ENCODE measurements at regions not wholly inside any gene's neighbourhood (a gene's known extent, or its start where the extent isn't known, plus 50 kb on each side); places are given as distances from the start of the nearest gene placed in this dataset.

DNA sequence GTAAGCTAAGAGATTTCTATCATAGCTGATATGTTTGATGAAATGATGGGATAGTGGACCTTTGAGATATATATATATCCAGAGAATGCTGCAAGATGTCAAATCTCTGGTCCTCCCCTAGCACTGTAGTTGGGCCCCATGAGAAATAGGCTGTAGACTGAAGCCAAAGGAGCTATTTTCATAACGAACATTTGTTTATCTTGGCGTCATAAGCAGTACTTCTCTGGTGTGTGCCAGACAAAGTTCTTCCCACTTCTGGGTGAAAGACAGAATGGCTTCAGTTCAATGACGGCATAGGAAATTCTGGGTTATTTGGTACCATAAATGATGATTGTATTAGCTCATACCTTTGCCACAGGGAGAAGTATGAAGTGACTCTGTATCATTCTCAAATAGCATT lies 534.3 kb downstream of the SOX5 start:
- Histone ChIP-seq H3K4me3 (ENCODE audit: low read length) (no peak overlapping the region), H3K36me3 (ENCODE audit: insufficient read depth, low read length) (no peaks in the 10 kb centered on the region)
- WGBS = 97% methylated on average over 3 of the region's 3 CpGs

DNA sequence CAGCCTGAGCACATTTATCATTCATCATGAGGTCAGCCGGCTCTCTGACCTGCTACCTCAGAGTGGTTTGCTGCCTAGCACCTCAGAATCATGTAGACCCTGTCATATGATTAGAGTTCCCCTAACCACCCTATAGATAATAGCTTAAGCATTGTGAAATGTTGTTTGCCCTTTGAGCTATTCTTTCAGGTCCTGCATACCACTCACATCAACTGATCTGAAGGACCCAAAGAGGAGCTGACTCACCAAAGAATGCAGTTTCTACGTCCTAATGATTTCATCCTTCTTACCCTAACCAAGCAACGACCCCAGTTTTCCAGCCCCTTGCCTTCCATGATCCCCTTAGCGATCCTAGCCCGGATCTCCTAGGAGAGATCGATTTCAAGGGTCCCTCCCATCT lies 527.9 kb downstream of the SOX5 start:
- Histone ChIP-seq H3K27ac (ENCODE audit: low read depth, low read length) (no peak overlapping the region), H3K9ac (ENCODE audit: low read depth, low read length) (no peak overlapping the region), H3K9me3 (ENCODE audit: insufficient read depth, low read depth, low read length) (no peaks in the 10 kb centered on the region), H3K27me3 (ENCODE audit: insufficient read depth, low read length) (no peaks in the 10 kb centered on the region), H3K4me1 (ENCODE audit: insufficient read depth, low read length) (no peaks in the 10 kb centered on the region), H3K4me3 (ENCODE audit: low read length) (no peak overlapping the region), H3K36me3 (ENCODE audit: insufficient read depth, low read length) (no peaks in the 10 kb centered on the region)
- WGBS = 69% methylated on average over 6 of the region's 6 CpGs

More for the DNA sequence above, 534.3 kb downstream of the SOX5 start:
- Histone ChIP-seq H3K27me3 (ENCODE audit: insufficient read depth, low read length) (no peaks in the 10 kb centered on the region), H3K9me3 (ENCODE audit: insufficient read depth, low read depth, low read length) (no peaks in the 10 kb centered on the region), H3K4me1 (ENCODE audit: insufficient read depth, low read length) (0 out of 2 replicates have a peak, but pooled peaks cover 5% of the 10 kb centered on the region), H3K9ac (ENCODE audit: low read depth, low read length) (no peak overlapping the region), H3K27ac (ENCODE audit: low read depth, low read length) (no peak overlapping the region)

- Histone ChIP-seq H3K27ac (ENCODE audit: low read depth, low read length) (no peak overlapping the region), H3K4me3 (ENCODE audit: low read length) (no peak overlapping the region), H3K27me3 (ENCODE audit: insufficient read depth, low read length) (no peaks in the 10 kb centered on the region), H3K36me3 (ENCODE audit: insufficient read depth, low read length) (no peaks in the 10 kb centered on the region), H3K4me1 (ENCODE audit: insufficient read depth, low read length) (no peaks in the 10 kb centered on the region), H3K9me3 (ENCODE audit: insufficient read depth, low read depth, low read length) (no peaks in the 10 kb centered on the region), H3K9ac (ENCODE audit: low read depth, low read length) (no peak overlapping the region)
- WGBS = 97% methylated on average over 5 of the region's 5 CpGs
Observed at GRCh38 chr12:23423097-23423687, 526.3 kb downstream of the SOX5 start.

GRCh38 chr12:23423796-23424195 lies 525.7 kb downstream of the SOX5 start:
- Histone ChIP-seq H3K4me1 (ENCODE audit: insufficient read depth, low read length) (no peaks in the 10 kb centered on the region), H3K27me3 (ENCODE audit: insufficient read depth, low read length) (no peaks in the 10 kb centered on the region), H3K36me3 (ENCODE audit: insufficient read depth, low read length) (no peaks in the 10 kb centered on the region), H3K27ac (ENCODE audit: low read depth, low read length) (no peak overlapping the region), H3K9ac (ENCODE audit: low read depth, low read length) (no peak overlapping the region), H3K9me3 (ENCODE audit: insufficient read depth, low read depth, low read length) (no peaks in the 10 kb centered on the region), H3K4me3 (ENCODE audit: low read length) (no peak overlapping the region)
- 80% methylated on average over 1 of the region's 2 CpGs for WGBS

DNA sequence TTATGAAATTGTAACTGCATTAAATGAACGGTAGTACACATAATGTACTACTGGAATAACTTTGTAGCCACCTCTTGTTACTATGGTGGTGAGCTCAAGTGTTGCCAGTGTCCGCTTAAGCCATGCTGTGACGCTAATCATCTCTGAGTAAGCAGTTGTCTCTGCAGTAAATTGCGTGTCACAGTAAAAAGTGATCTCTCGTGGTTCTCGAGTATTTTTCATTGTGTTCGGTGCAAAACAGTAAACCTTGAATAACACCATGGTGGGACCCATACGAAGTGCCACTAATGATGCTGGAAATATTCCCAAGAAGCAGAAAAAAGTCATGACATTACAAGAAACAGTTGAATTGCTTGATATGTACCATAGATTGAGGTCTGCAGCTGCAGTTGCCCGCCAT lies 524.8 kb downstream of the SOX5 start:
- 94% methylated on average over 9 of the region's 9 CpGs for WGBS
- Histone ChIP-seq H3K9ac (ENCODE audit: low read depth, low read length) (no peak overlapping the region), H3K4me3 (ENCODE audit: low read length) (no peak overlapping the region), H3K27me3 (ENCODE audit: insufficient read depth, low read length) (no peaks in the 10 kb centered on the region), H3K36me3 (ENCODE audit: insufficient read depth, low read length) (no peaks in the 10 kb centered on the region), H3K27ac (ENCODE audit: low read depth, low read length) (no peak overlapping the region), H3K9me3 (ENCODE audit: insufficient read depth, low read depth, low read length) (no peaks in the 10 kb centered on the region), H3K4me1 (ENCODE audit: insufficient read depth, low read length) (no peaks in the 10 kb centered on the region)

GRCh38 chr12:23426328-23426727 lies 523.1 kb downstream of the SOX5 start:
- no peak overlapping the region for H3K9ac ChIP-seq (ENCODE audit: low read depth, low read length)
- no peaks in the 10 kb centered on the region for H3K4me1 ChIP-seq (ENCODE audit: insufficient read depth, low read length)
- H3K36me3 ChIP-seq (ENCODE audit: insufficient read depth, low read length) = no peaks in the 10 kb centered on the region
- no peak overlapping the region for H3K27ac ChIP-seq (ENCODE audit: low read depth, low read length)
- no peaks in the 10 kb centered on the region for H3K27me3 ChIP-seq (ENCODE audit: insufficient read depth, low read length)
- no peaks in the 10 kb centered on the region for H3K9me3 ChIP-seq (ENCODE audit: insufficient read depth, low read depth, low read length)
- no peak overlapping the region for H3K4me3 ChIP-seq (ENCODE audit: low read length)
- WGBS = 80% methylated on average over 6 of the region's 6 CpGs

DNA sequence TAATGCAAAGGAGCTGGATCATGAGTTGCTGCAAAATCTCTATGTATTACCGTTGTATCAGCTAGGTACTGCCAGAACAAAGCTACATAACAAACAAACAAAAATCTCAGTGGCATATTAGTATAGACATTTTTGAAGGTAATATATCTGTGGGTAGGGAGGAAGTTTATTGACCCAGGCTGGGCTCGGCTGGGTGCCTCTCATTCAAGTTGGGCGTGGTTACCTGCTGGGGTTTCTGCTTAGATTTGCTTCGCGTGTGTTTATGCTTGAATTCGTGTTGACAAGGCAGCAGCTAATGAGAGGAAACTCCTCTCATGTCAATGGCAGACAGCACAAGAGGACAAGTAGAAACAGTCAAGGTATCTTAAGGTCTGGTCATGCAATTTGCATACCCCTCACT lies 520.7 kb downstream of the SOX5 start:
- Histone ChIP-seq H3K9me3 (ENCODE audit: insufficient read depth, low read depth, low read length) (no peaks in the 10 kb centered on the region), H3K4me1 (ENCODE audit: insufficient read depth, low read length) (no peaks in the 10 kb centered on the region), H3K36me3 (ENCODE audit: insufficient read depth, low read length) (no peaks in the 10 kb centered on the region), H3K4me3 (ENCODE audit: low read length) (no peak overlapping the region), H3K9ac (ENCODE audit: low read depth, low read length) (no peak overlapping the region), H3K27me3 (ENCODE audit: insufficient read depth, low read length) (no peaks in the 10 kb centered on the region), H3K27ac (ENCODE audit: low read depth, low read length) (no peak overlapping the region)
- 78% methylated on average over 6 of the region's 6 CpGs for WGBS

- H3K4me1 ChIP-seq (ENCODE audit: insufficient read depth, low read length) = no peaks in the 10 kb centered on the region
- WGBS = 92% methylated on average over 1 of the region's 1 CpG
- H3K9ac ChIP-seq (ENCODE audit: low read depth, low read length) = no peak overlapping the region
- no peak overlapping the region for H3K4me3 ChIP-seq (ENCODE audit: low read length)
- no peak overlapping the region for H3K27ac ChIP-seq (ENCODE audit: low read depth, low read length)
- H3K9me3 ChIP-seq (ENCODE audit: insufficient read depth, low read depth, low read length) = no peaks in the 10 kb centered on the region
- no peaks in the 10 kb centered on the region for H3K27me3 ChIP-seq (ENCODE audit: insufficient read depth, low read length)
- no peaks in the 10 kb centered on the region for H3K36me3 ChIP-seq (ENCODE audit: insufficient read depth, low read length)
Observed at GRCh38 chr12:23431006-23431405, 518.5 kb downstream of the SOX5 start.

DNA sequence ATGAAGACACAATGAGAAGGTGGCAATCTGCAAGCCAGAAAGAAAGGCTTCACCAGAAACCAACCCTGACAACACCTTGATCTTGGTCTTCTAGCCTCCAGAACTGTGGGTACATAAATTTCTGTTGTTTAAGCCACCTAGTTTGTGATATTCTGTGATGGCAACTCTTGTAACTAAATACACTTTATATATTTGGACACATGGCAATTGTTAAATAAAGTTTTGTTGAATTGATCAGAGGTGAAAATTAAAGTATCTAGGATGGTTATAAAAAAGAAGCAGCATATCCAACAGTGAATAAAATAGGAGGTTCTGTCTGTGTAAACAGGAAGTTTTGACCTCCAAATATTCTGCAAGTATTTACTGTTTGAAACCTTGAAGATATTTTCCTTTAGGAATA lies 516.3 kb downstream of the SOX5 start:
- Histone ChIP-seq H3K27ac (ENCODE audit: low read depth, low read length) (no peak overlapping the region), H3K4me3 (ENCODE audit: low read length) (no peak overlapping the region), H3K4me1 (ENCODE audit: insufficient read depth, low read length) (no peaks in the 10 kb centered on the region), H3K36me3 (ENCODE audit: insufficient read depth, low read length) (no peaks in the 10 kb centered on the region), H3K9me3 (ENCODE audit: insufficient read depth, low read depth, low read length) (no peaks in the 10 kb centered on the region), H3K27me3 (ENCODE audit: insufficient read depth, low read length) (no peaks in the 10 kb centered on the region), H3K9ac (ENCODE audit: low read depth, low read length) (no peak overlapping the region)

GRCh38 chr12:23434154-23434553 lies 515.3 kb downstream of the SOX5 start:
- Histone ChIP-seq H3K36me3 (ENCODE audit: insufficient read depth, low read length) (no peaks in the 10 kb centered on the region), H3K27me3 (ENCODE audit: insufficient read depth, low read length) (no peaks in the 10 kb centered on the region), H3K4me3 (ENCODE audit: low read length) (no peak overlapping the region), H3K9ac (ENCODE audit: low read depth, low read length) (no peak overlapping the region), H3K27ac (ENCODE audit: low read depth, low read length) (no peak overlapping the region), H3K9me3 (ENCODE audit: insufficient read depth, low read depth, low read length) (no peaks in the 10 kb centered on the region), H3K4me1 (ENCODE audit: insufficient read depth, low read length) (no peaks in the 10 kb centered on the region)
- 100% methylated on average over 2 of the region's 2 CpGs for WGBS

- H3K27ac ChIP-seq (ENCODE audit: low read depth, low read length) = no peak overlapping the region
- H3K4me3 ChIP-seq (ENCODE audit: low read length) = no peak overlapping the region
- H3K4me1 ChIP-seq (ENCODE audit: insufficient read depth, low read length) = no peaks in the 10 kb centered on the region
- 95% methylated on average over 3 of the region's 3 CpGs for WGBS
- H3K9me3 ChIP-seq (ENCODE audit: insufficient read depth, low read depth, low read length) = no peaks in the 10 kb centered on the region
- H3K9ac ChIP-seq (ENCODE audit: low read depth, low read length) = no peak overlapping the region
- H3K36me3 ChIP-seq (ENCODE audit: insufficient read depth, low read length) = no peaks in the 10 kb centered on the region
- H3K27me3 ChIP-seq (ENCODE audit: insufficient read depth, low read length) = no peaks in the 10 kb centered on the region
Observed at GRCh38 chr12:23446746-23447145, 502.7 kb downstream of the SOX5 start.

GRCh38 chr12:23450810-23451209 lies 498.7 kb downstream of the SOX5 start:
- no peaks in the 10 kb centered on the region for H3K4me1 ChIP-seq (ENCODE audit: insufficient read depth, low read length)
- no peaks in the 10 kb centered on the region for H3K36me3 ChIP-seq (ENCODE audit: insufficient read depth, low read length)
- no peak overlapping the region for H3K27ac ChIP-seq (ENCODE audit: low read depth, low read length)
- H3K9me3 ChIP-seq (ENCODE audit: insufficient read depth, low read depth, low read length) = no peaks in the 10 kb centered on the region
- H3K4me3 ChIP-seq (ENCODE audit: low read length) = no peak overlapping the region
- WGBS = no CpG with 5 or more reads among the region's 1 CpG
- no peak overlapping the region for H3K9ac ChIP-seq (ENCODE audit: low read depth, low read length)
- no peaks in the 10 kb centered on the region for H3K27me3 ChIP-seq (ENCODE audit: insufficient read depth, low read length)

All from HUES64 (cell line).